Ishikawa (cell line): ENCODE measurements at regions not wholly inside any gene's neighbourhood (a gene's known extent, or its start where the extent isn't known, plus 50 kb on each side); places are given as distances from the start of the nearest gene placed in this dataset.

Experiments used
- CEBPB ChIP-seq: IDR thresholded peaks from 2 replicates; pipeline ENCODE4 v1.6.1; 2012
- CREB1 ChIP-seq: IDR thresholded peaks from 2 replicates; pipeline ENCODE4 v1.6.1; 2012; ENCODE audit warnings: low read depth
- EP300 ChIP-seq: IDR thresholded peaks from 2 replicates; pipeline ENCODE4 v1.6.1; 2012; ENCODE audit warnings: borderline replicate concordance
- MAX ChIP-seq: IDR thresholded peaks from 2 replicates; pipeline ENCODE4 v1.6.1; 2012
- RAD21 ChIP-seq: IDR thresholded peaks from 2 replicates; pipeline ENCODE4 v1.6.1; 2012; ENCODE audit warnings: low read depth
- YY1 ChIP-seq: IDR thresholded peaks from 2 replicates; pipeline ENCODE4 v1.6.1; 2012; ENCODE audit warnings: low read depth
- TF ChIP-seq, protein P1 (sequence below): IDR thresholded peaks from 2 replicates; pipeline ENCODE4 v1.6.1; 2012

DNA sequence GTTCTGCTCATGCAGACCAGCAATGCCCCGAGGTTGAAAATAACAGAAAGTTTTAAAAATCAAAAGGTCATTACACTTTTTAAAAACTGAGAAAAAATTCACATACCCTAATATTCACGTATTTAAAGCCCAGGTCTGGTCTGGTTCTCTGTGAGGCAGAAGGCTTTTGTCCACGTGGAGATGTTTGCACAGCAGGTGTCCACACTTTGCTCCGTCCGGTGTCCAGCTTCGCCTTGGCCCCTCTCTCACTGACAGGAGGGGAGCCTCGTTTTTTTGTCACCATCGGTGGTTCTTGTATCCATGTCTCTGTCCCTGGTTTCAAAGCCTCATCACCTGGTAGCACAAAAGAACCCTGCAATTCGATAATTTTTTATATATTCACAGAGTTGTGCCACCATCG is 434.6 kb upstream of the FRG1 start:
- TF ChIP-seq, protein P1, sequence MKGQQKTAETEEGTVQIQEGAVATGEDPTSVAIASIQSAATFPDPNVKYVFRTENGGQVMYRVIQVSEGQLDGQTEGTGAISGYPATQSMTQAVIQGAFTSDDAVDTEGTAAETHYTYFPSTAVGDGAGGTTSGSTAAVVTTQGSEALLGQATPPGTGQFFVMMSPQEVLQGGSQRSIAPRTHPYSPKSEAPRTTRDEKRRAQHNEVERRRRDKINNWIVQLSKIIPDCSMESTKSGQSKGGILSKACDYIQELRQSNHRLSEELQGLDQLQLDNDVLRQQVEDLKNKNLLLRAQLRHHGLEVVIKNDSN: no peak
- no peak for TF ChIP-seq CREB1
- TF ChIP-seq MAX: no peak
- no peak for TF ChIP-seq EP300
- TF ChIP-seq YY1: no peak
- no peak for TF ChIP-seq RAD21
- no peak for TF ChIP-seq CEBPB
